Muscle layer of duodenum (tissue), 2 donors: ENCODE measurements at regions not wholly inside any gene's neighbourhood (a gene's known extent, or its start where the extent isn't known, plus 50 kb on each side); places are given as distances from the start of the nearest gene placed in this dataset.

Experiments
- H3K27ac ChIP-seq: one replicate; pipeline ENCODE4 v1.7.0; 2013; ENCODE audit warnings: mild to moderate bottlenecking, low read length
- H3K27me3 ChIP-seq: one replicate; pipeline ENCODE4 v1.7.0; 2013; ENCODE audit warnings: low read depth, mild to moderate bottlenecking, control low read depth, low read length
- H3K36me3 ChIP-seq, 2 donors: one replicate each; pipeline ENCODE4 v1.7.0; 2013; ENCODE audit warnings: low read length in 2 of 2, control low read depth in 1 of 2, mild to moderate bottlenecking in 1 of 2; ENCODE audit not compliant: insufficient read depth in 2 of 2, control insufficient read depth in 1 of 2
- H3K4me1 ChIP-seq, 2 donors: one replicate each; pipeline ENCODE4 v1.7.0; 2013; ENCODE audit warnings: low read length in 2 of 2, mild to moderate bottlenecking in 2 of 2, control low read depth in 1 of 2, moderate library complexity in 1 of 2; ENCODE audit not compliant: insufficient read depth in 2 of 2, control insufficient read depth in 1 of 2
- H3K4me3 ChIP-seq, 2 donors: one replicate each; pipeline ENCODE4 v1.7.0; 2013; ENCODE audit warnings: low read length in 2 of 2, low read depth in 1 of 2, mild to moderate bottlenecking in 1 of 2
- H3K9me3 ChIP-seq, 2 donors: one replicate each; pipeline ENCODE4 v1.7.0; 2013; ENCODE audit warnings: low read length in 2 of 2, control low read depth in 1 of 2, mild to moderate bottlenecking in 1 of 2; ENCODE audit not compliant: control insufficient read depth in 1 of 2
- donor health status: healthy.

- Histone ChIP-seq H3K27ac (no peak overlapping the region), H3K9me3 (peaks cover 0 to 2% of the 10 kb centered on the region in 2 donors), H3K27me3 (no peaks in the 10 kb centered on the region), H3K4me1 (no peaks in the 10 kb centered on the region), H3K4me3 (no peak overlapping the region), H3K36me3 (no peaks in the 10 kb centered on the region)
Measured at GRCh38 chr2:157024129-157024528, 233.4 kb upstream of the GALNT5 start.

DNA sequence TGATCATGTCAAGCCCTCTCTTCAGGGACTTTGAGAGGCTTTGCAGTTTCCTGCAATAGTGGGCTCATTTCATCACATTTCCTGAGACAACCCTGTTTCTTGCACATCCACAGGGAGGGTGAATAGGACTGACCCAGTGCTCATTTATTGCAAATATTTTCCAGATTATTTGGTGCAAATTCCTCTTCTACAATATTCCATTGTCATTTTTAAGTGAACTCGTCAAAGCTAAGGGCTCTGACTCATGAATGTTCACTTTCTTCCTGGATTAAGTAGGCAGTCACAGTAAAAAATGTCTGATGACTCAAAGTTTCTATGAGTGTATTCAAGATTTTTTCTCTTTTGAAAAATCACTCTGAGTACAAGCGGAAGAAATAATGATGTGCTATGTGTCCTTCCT lies 225.5 kb upstream of the GALNT5 start:
- H3K27ac ChIP-seq, result no peak overlapping the region
- no peaks in the 10 kb centered on the region for H3K9me3 ChIP-seq
- H3K4me1 ChIP-seq, result no peaks in the 10 kb centered on the region
- H3K27me3 ChIP-seq, result no peaks in the 10 kb centered on the region
- no peak overlapping the region for H3K4me3 ChIP-seq
- H3K36me3 ChIP-seq, result no peaks in the 10 kb centered on the region

- Histone ChIP-seq H3K9me3 (no peaks in the 10 kb centered on the region), H3K27me3 (no peaks in the 10 kb centered on the region), H3K4me3 (no peak overlapping the region), H3K36me3 (no peaks in the 10 kb centered on the region), H3K27ac (no peak overlapping the region), H3K4me1 (no peaks in the 10 kb centered on the region)
Measured at GRCh38 chr2:157036726-157037125, 220.8 kb upstream of the GALNT5 start.

GRCh38 chr2:157043786-157044185 lies 213.7 kb upstream of the GALNT5 start:
- Histone ChIP-seq H3K27ac (no peak overlapping the region), H3K4me1 (no peaks in the 10 kb centered on the region), H3K27me3 (no peaks in the 10 kb centered on the region), H3K9me3 (no peaks in the 10 kb centered on the region), H3K36me3 (no peaks in the 10 kb centered on the region), H3K4me3 (no peak overlapping the region)

DNA sequence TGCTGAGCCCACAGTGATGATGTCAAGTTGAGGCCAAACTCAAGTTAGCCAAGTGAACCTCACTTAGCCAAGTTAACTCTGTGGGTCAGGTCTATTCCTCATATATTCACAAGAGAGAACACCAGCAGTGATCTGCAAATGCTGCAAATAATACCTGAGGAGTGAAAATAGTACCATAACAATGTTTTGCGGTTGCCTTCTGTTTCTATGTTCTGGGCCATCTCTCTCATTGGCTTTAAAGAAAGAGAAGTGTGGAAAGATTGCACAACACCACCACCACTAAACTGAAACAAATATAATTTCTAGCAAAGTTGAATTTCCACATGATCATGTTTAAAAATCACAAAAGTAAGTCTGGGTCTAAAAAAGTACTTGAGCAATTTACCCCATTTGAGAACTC lies 211.1 kb upstream of the GALNT5 start:
- Histone ChIP-seq H3K27me3 (no peaks in the 10 kb centered on the region), H3K4me1 (no peaks in the 10 kb centered on the region), H3K4me3 (no peak overlapping the region)

DNA sequence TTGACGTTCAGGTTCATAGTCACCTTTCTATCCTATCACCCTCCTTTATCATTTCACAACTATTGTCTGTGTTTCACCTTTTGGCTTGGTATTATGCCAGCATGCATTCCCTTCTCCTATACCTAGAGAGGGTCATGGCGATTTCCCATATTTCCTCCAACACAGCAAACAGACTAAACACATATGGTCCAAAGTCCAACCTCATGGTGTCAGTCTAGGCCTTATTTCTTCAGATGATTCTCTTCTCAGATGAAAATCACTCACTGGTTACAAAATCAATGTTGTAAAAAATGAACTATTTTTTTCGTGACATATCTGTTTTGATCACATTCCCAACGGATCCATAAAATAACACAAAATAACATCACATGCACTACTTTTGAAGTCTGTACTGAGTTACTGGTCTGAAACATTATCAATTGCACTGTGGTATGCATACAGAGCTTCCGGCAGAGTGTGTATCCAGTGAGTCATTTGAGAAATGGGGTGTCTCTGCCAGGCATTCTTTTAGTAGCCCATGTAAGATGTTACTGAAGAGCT lies 204.8 kb upstream of the GALNT5 start:
- H3K9me3 ChIP-seq, result no peaks in the 10 kb centered on the region
- no peak overlapping the region for H3K4me3 ChIP-seq
- H3K4me1 ChIP-seq, result peaks cover 0 to 3% of the 10 kb centered on the region in 2 donors
- H3K27me3 ChIP-seq, result no peaks in the 10 kb centered on the region
- no peak overlapping the region for H3K27ac ChIP-seq
- H3K36me3 ChIP-seq, result no peaks in the 10 kb centered on the region

More for the DNA sequence above, 211.1 kb upstream of the GALNT5 start:
- H3K27ac ChIP-seq, result no peak overlapping the region
- no peaks in the 10 kb centered on the region for H3K9me3 ChIP-seq
- H3K36me3 ChIP-seq, result no peaks in the 10 kb centered on the region

DNA sequence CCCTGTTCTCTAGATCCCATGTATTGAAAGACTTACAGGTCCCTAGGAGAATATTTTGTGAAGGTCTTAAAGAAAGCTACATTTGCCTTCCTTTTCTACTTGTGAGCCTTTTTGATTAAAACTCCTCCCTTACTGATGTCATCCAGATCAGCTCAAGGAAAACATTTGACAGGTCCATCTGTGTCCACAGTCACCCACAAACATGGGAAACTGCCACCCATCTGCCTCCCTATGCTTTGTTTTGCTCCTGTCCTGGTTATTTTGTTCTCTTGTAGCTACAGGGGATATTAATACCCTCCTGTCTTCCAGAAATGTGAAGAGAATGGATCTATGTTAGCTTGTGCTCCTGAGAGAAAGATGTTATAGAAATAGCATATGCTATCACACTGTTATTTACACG lies 203.6 kb upstream of the GALNT5 start:
- Histone ChIP-seq H3K27me3 (no peaks in the 10 kb centered on the region), H3K9me3 (no peaks in the 10 kb centered on the region), H3K4me1 (peaks cover 0 to 3% of the 10 kb centered on the region in 2 donors), H3K4me3 (no peak overlapping the region), H3K27ac (no peak overlapping the region), H3K36me3 (no peaks in the 10 kb centered on the region)

GRCh38 chr2:157055660-157056199 lies 201.8 kb upstream of the GALNT5 start:
- Histone ChIP-seq H3K4me1 (peaks cover 0 to 3% of the 10 kb centered on the region in 2 donors), H3K27me3 (no peaks in the 10 kb centered on the region), H3K9me3 (no peaks in the 10 kb centered on the region), H3K27ac (no peak overlapping the region), H3K36me3 (no peaks in the 10 kb centered on the region), H3K4me3 (no peak overlapping the region)

GRCh38 chr2:157056200-157056676 lies 201.3 kb upstream of the GALNT5 start:
- Histone ChIP-seq H3K4me1 (peaks cover 0 to 3% of the 10 kb centered on the region in 2 donors), H3K4me3 (no peak overlapping the region), H3K36me3 (no peaks in the 10 kb centered on the region), H3K27ac (no peak overlapping the region), H3K9me3 (no peaks in the 10 kb centered on the region), H3K27me3 (no peaks in the 10 kb centered on the region)

GRCh38 chr2:157058161-157058560 lies 199.3 kb upstream of the GALNT5 start:
- Histone ChIP-seq H3K4me3 (no peak overlapping the region), H3K9me3 (no peaks in the 10 kb centered on the region), H3K27me3 (no peaks in the 10 kb centered on the region), H3K27ac (no peak overlapping the region), H3K36me3 (no peaks in the 10 kb centered on the region), H3K4me1 (peaks cover 0 to 3% of the 10 kb centered on the region in 2 donors)

- Histone ChIP-seq H3K4me3 (no peak overlapping the region), H3K27ac (no peak overlapping the region), H3K27me3 (no peaks in the 10 kb centered on the region), H3K4me1 (peaks cover 0 to 3% of the 10 kb centered on the region in 2 donors), H3K9me3 (no peaks in the 10 kb centered on the region), H3K36me3 (no peaks in the 10 kb centered on the region)
Measured at GRCh38 chr2:157059036-157059435, 198.5 kb upstream of the GALNT5 start.

DNA sequence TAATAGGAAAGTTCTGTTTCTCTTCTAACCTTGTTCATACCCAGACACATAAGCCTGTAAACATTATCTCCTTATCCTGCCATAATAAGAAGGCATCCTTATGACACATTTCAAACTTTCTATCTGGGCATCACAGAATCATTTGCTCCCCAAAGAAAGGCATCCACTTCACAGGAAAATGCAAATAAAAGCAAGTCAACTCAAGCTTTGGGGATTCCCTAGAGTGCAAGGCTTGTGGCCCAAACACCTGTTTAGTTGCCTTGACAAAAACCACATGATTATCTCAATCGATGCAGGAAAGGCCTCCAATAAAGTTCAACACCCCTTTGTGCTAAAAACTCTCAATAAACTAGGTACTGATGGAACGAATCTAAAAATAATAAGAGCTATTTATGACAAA lies 195.7 kb upstream of the GALNT5 start:
- Histone ChIP-seq H3K27ac (no peak overlapping the region), H3K4me3 (no peak overlapping the region), H3K4me1 (no peaks in the 10 kb centered on the region), H3K36me3 (no peaks in the 10 kb centered on the region), H3K27me3 (no peaks in the 10 kb centered on the region), H3K9me3 (no peaks in the 10 kb centered on the region)
